ENCODE measurements at regions not wholly inside any gene's neighbourhood (a gene's known extent, or its start where the extent isn't known, plus 50 kb on each side); places are given as distances from the start of the nearest gene placed in this dataset.

- TF ChIP-seq CTCF (IDR thresholded peaks at IDR 0.05; ENCODE audit: low read depth, low read length, missing input control) (no peak), JUND (IDR thresholded peaks at IDR 0.05) (no peak)
These were observed 85.2 kb upstream of the SEMA3C start for GRCh38 chr7:81004098-81004497.
